Renal cortex interstitium (tissue), 11 donors: ENCODE measurements at regions not wholly inside any gene's neighbourhood (a gene's known extent, or its start where the extent isn't known, plus 50 kb on each side); places are given as distances from the start of the nearest gene placed in this dataset.
"Not testable (repeated sequence)": the region's sequence is repeated elsewhere in the genome, so short reads cannot be mapped to it uniquely, and the experiment has no call there.

Experiments
- DNase-seq, 11 donors: peaks; one replicate each; pipeline ENCODE4 v3.0.0-alpha.2; 2013; ENCODE audit warnings: low read depth in 9 of 11, low spot score in 4 of 11; ENCODE audit errors: extremely low read depth in 1 of 11

DNA sequence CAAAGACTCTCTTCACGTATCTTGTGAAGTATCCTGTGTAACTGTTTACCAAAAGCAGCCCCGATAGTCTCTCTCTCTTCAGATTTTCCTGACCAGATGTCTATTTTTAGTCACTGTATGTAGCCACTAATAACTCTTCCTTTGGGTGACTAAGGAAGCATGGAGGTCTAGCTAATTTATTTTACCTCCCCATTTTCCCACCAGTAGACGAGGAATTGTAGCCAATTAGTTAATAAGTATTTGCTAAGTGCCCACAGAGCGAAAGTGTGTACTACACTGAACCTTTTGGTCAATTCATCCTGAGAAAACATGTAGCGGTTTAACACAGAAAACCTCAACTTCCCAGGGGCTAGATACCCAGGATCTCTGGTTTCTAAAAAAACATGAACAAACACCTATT is 180.6 kb downstream of the TBX18 start:
- no peak for DNase-seq

GRCh38 chr6:84582997-84583396 is 181.4 kb downstream of the TBX18 start:
- DNase-seq = no peak

DNA sequence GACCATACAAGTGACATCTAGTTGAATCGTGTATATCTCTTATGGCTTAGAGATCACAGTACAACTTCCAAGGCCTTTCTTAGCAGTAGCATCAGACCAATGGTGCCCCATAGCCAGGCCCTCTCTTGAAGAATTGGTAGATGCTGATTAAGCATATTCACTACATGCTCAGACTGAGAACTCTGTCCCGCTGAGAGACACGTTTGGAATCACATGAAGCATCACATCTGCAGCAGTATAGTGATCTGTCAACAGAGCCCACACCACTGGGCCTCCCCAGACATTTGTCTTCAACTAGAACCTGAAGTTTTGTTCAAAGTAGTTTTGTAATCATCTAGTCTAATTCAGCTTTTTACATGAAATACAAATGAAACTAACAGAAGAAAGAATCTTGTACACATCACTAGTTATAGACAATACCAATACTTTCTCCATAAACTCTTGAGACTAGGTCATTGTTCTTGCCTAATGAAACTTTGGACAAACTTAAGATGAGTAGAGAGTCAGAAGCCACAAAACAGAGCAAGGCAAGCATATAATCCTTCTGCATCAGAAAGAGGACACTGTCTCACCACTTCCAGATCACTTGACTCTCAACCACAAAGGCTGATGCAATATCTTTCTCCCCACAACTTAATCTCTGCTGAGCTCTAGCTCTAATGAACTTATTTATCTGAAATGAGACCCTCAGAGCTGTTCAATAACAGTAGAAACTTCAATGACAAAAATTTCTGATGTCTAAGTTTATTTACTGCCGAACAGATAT is 182.7 kb downstream of the TBX18 start:
- no peak for DNase-seq

DNA sequence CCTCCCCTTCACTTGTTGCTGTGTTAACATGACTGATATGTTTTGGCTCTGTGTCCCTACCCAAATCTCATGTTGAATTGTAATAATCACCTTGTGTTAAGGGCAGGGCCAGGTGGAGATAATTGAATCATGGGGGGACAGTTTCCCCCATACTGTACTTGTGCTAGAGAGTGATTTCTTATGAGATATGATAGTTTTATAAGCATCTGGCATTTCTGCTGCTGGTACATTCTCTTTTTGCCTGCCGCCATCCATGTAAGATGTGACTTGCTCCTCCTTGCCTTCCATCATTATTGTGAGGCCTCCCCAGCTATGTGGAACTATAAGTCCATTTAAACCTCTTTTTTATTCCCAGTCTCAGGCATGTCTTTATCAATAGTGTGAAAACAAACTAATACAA is 185.0 kb downstream of the TBX18 start:
- no peak for DNase-seq

DNA sequence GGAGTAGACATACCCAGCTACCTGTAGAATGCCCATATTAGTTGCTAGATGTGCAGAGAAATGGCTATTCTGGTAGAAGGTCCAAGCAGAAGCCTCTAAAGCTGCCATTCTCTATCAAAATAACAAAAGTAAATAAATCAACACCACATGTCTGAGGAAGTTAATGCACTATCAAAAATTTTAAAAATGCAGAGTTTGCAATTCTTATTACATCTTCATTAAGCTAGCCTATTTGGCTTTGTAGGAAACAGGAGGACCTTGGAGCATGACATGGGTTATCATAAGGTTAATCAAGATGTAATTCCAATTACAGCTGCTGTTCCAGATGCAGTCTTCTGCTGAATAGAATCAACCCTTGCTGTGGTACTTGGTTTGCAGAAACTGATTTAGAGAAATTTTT is 188.4 kb downstream of the TBX18 start:
- DNase-seq = no peak

DNA sequence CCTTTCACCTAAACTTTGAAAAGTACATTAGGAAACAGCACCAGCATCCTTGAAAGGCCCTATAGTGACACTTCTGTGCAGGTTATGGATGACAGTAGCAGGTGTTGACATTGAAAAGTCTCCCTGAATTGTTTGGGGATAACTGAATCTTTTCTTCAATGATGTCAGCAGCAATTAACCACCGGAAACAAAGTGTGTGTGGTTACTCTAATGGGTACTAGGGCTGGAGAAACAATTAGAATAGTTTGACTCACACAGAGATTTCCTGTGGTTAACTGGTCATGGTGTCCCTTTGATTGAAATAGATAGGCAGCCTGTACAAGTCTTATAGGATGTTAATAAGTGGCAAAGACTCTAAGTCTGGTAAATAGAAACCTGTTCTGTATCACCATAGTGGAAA is 189.1 kb downstream of the TBX18 start:
- DNase-seq = no peak

DNA sequence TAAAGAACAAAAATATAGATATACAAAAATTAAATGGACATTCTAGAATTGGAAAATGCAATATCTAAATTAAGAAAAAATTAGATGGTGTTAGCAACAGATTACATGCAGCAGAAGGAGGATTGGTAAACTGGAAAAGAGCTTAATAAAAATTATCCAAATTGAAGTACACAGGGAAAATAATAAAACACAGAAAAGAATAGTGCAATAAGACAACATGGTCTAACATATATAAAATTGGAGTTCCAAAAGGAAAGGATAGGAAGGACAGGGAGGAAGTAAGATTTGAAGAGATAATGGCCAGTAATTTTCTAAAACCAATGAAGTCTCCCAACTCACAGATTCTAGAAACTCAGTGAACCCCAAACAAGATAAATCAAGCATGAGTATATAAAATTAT is 194.5 kb downstream of the TBX18 start:
- no peak for DNase-seq

DNA sequence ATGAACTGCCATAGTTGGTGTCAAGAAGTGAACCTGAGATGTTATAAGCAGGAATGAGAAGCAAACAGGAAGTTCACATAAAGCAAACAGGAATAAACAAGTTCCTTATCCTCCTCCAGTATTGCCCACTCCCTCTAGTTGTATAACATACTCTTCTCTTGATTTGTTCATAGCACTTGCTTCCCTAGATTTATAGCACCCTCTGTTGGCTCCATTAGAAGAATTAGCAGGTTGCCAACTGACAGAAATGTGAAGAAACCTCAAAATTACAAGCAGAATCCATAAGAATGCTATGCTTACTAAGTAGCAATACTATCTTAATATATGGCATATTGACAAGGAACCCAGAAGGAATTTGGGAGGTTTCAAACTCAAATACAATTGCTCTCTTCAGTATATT is 195.4 kb downstream of the TBX18 start:
- DNase-seq = no peak

DNA sequence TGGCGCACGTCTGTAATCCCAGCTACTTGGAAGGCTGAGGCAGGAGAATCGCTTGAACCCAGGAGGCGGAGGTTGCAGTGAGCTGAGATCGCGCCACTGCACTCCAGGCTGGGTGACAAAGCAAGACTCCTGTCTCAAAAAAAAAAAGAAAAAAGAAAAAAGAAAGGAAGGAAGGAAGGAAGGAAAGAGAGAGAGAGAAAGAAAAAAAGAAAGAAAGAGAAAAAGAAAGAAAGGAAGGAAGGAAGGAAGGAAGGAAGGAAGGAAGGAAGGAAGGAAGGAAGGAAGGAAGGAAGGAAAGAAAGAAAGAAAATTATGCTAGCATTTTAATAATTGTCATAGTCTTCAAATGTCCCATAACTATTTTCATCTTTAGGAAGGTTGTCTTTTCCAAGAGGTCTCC is 198.7 kb downstream of the TBX18 start:
- not testable (repeated sequence) for DNase-seq

DNA sequence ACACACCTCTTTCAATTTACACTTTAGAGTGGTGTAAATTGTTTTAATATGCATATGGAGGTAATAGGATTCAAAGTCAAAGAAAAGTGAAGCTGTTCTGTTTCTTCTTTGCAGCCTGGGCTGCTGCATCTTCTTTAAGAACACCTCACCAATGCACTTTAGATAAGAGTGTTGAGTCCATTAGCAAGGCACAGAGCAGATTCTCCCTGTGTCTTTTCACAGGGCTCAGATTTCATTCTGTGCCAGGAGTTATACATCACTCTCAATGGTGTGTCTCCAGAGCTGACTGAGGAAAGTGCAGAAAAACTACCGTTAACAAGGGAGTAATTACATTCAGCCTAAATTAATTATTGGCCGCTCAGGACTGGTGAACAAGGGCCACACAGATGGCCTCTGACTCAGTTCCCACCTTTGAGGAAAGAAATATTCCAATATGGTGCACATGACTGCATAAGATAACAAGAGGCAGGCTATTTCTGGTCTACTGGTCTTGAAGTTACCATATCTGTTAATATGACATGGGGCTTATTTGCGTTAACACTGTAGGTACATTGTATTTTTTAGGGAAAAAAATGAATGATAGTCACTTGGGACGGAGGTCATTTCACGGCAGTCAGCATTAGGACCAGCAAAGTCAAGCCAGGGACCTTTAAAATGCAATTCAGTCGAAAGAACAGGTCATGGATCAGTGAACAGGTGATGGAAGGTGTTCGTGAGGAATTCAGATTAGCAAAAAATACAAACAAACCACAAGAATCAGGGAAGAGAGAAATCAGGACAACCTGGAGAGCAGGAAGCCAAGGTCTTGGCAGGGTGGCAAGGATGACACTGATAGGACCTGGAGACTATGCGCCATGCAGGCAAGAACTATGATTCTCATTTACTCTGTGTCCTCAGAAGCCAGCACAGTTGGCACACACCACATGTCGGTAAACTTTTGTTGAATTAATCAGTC is 203.7 kb downstream of the TBX18 start:
- peak in 2 of 11 donors; percentile 24 to 25 for DNase-seq

DNA sequence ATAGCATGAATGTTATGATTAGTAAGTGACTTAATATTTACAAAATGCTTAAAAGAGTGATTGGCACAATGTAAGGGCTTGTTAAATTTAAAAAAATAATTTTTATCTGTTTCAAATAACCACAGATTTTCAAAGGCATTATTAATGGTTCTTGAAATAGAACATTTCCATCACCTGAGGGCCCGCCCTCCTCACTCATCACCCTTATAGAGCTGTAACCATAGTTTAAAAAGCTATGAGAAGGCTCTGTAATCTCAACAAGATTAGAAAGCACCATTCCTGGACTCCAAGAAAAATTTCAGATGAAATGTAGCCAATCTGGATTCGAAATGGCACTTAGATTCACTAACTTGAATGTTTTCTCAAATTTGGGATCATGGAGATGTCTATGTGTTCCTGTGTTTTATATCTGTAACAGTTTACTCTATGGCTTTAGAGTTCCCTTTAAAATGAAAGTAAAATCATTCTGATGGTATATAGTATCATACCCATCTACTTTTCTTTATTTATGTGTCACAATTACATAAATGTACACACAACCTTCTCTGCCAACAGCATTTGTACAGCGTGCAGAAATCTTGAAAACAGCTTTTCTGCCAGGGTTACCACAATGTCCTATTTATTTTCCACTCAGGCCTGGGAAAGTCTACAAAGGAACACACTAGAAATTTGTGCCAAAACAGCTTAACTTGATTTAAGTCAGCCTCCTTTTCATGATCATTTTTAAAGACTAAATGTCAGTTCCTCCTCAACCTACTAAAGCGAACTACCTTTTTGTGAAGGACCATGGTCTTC is 207.7 kb downstream of the TBX18 start:
- no peak for DNase-seq

- DNase-seq = no peak
These were observed 209.7 kb downstream of the TBX18 start for GRCh38 chr6:84554706-84555105.

- DNase-seq = no peak
These were observed 210.3 kb downstream of the TBX18 start for GRCh38 chr6:84554074-84554473.

DNA sequence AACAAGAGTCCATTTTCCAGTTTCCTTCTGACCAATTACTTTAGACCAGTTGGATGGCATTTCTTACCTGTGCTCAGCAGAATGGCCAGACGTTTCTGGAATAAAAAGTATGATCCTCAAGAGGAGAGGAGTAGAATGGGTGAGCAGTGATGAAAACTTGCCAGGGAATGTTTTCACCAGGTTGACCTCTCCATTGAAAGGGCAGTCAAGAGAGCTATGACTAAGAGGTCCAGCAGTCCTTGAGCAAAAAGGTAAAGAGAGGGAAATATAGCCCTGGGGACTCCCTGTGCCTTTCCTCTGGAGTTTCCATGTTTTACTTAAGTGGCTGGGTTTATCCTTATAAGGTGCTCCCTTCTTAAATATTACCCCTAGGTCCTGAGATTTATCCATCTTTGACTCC is 210.9 kb downstream of the TBX18 start:
- no peak for DNase-seq

- no peak for DNase-seq
These were observed 212.6 kb downstream of the TBX18 start for GRCh38 chr6:84551797-84552196.

GRCh38 chr6:84549917-84550316 is 214.5 kb downstream of the TBX18 start:
- DNase-seq = no peak

DNA sequence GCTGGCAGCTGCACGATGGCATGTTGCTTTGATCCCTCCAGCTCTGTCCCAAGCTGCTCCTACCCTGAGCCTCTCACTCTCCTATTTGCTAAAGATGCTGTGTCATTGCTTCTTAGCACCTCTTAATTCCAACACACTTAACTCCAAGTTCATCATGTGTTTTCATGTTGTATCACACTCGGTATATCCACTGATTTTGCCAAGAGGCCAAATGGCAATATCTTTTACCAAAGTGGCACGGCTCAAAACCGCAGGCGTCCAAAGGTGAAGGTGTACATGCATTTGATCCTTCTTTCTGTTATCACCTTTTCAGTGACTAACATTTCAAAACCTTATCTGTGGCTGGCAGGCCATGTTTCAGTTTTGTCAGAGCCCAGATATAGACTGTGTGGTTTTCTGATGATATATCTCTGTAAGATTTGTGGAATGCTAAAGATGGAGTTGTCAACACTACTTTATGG is 217.0 kb downstream of the TBX18 start:
- no peak for DNase-seq

DNA sequence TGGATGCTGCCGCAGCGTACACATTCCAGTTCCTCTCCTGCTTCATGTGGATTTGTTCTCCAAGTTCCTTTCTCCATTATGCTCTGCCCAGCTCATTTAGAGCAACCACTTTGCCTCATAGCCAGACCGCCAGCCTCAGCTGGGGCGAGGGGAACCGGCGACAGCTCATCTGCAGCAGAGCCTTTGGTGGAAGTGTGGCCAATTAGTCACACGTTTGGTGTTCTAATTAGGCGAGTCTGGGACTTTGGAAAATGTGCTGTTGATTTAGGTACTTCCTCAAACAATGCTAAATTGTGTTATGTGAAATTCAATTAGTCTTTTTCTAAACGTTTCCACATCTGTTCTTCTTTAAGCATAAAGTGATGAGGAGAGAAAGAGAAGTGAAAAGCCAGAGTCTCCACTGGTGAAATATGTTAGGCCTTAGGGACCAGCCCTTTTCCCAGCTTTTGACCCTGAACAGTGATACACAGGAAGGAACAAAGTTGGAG is 217.9 kb downstream of the TBX18 start:
- DNase-seq = no peak

DNA sequence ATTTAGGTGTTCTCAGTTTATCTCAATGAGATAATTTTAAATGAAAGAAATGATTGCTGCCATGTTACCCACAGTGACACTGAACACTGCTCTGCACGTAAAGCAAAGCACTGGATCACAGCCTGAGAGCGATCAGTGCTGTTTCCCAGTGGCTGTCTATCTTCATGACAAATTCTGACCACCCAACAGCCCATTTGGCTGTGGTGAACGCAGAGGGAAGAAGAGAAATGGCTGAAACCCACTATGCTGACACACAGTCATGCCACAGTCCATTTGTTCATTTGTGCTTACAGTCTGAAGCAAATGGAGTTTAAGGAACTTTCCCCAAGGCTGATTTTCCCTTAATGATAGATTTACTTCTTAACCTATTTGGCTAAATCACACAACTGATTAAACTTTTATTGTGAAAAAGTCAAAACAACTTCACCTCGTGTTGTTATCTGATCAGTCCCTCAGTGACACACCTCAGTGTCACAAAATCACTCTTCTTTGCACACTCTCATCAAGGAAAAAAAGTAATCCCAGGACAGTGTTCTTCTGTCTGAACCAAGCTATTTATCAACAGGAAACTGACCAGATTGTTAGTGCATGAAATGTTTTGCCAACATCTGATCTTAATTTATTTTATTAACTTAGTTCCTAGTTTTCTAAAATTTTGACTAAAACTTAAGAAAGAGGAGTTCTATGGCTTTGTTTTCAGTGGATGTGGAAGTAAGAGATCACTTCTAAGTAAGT is 225.1 kb downstream of the TBX18 start:
- DNase-seq = no peak
